ENCODE measurements at regions not wholly inside any gene's neighbourhood (a gene's known extent, or its start where the extent isn't known, plus 50 kb on each side); places are given as distances from the start of the nearest gene placed in this dataset.

GRCh38 chr10:130370721-130371120 lies 234.5 kb downstream of the GLRX3 start:
- CTCF ChIA-PET, result no interaction called here
- no peak overlapping the region for H2AFZ ChIP-seq (replicated peaks; ENCODE audit: low read length, poor library complexity)
- H3K79me1 ChIP-seq (ENCODE audit: low read depth in 1 of 2, low read length in 2 of 2), result no peaks in the 10 kb centered on the region
- no peak overlapping the region for H2AK5ac ChIP-seq (ENCODE audit: low read depth, low read length)
- no peak overlapping the region for H4K8ac ChIP-seq (ENCODE audit: low read depth in 2 of 2, low read length in 2 of 2)
- no peak overlapping the region for H3K18ac ChIP-seq (ENCODE audit: low read depth, low read length)
- no peak overlapping the region for H3K23ac ChIP-seq (ENCODE audit: low read depth, low read length)
- BruUV-seq (replicated peaks), result no TSS peak
- no peak overlapping the region for H4K5ac ChIP-seq (ENCODE audit: low read depth, low read length)
- no peak overlapping the region for H2BK5ac ChIP-seq (ENCODE audit: low read depth, low read length, poor library complexity, severe bottlenecking)
- no peak overlapping the region for H3K4me2 ChIP-seq (ENCODE audit: low read depth, low read length)
- H3K36me3 ChIP-seq (ENCODE audit: control insufficient read depth, insufficient read depth, low read length), result no peaks in the 10 kb centered on the region
- dilution Hi-C loops (cut with HindIII; ENCODE audit: low sequenced_read_pairs, unreplicated experiment) (no loop called here), intact Hi-C loops (cut with micrococcal nuclease) (no loop called here), in situ Hi-C loops (cut with MboI; ENCODE audit: low sequenced_read_pairs) (no loop called here)
- H4K91ac ChIP-seq (ENCODE audit: insufficient read depth, low read depth, low read length), result no peak overlapping the region
- H2BK15ac ChIP-seq (ENCODE audit: low read depth, low read length), result no peak overlapping the region
- POLR2A ChIA-PET (ENCODE audit: unreplicated experiment), result no interaction called here
- H3K27ac ChIP-seq (ENCODE audit: insufficient read depth, low read length), result no peak overlapping the region
- H3K9me1 ChIP-seq (ENCODE audit: insufficient read depth, low read length), result no peaks in the 10 kb centered on the region
- no peak for TF ChIP-seq BHLHE40 (IDR thresholded peaks at IDR 0.05; ENCODE audit: low read depth, low read length)
- TF ChIP-seq, protein P1, sequence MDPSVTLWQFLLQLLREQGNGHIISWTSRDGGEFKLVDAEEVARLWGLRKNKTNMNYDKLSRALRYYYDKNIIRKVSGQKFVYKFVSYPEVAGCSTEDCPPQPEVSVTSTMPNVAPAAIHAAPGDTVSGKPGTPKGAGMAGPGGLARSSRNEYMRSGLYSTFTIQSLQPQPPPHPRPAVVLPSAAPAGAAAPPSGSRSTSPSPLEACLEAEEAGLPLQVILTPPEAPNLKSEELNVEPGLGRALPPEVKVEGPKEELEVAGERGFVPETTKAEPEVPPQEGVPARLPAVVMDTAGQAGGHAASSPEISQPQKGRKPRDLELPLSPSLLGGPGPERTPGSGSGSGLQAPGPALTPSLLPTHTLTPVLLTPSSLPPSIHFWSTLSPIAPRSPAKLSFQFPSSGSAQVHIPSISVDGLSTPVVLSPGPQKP (IDR thresholded peaks at IDR 0.05; ENCODE audit: borderline replicate concordance, low read depth, low read length), result no peak
- no peak for TF ChIP-seq FOS (IDR thresholded peaks at IDR 0.05; ENCODE audit: low read depth, low read length)
- no peak for TF ChIP-seq SMC3 (IDR thresholded peaks at IDR 0.05; ENCODE audit: low read depth, low read length)
- TF ChIP-seq MAZ (IDR thresholded peaks at IDR 0.05; ENCODE audit: borderline replicate concordance, low read depth, low read length), result no peak
- no peak for TF ChIP-seq CHD1 (IDR thresholded peaks at IDR 0.05; ENCODE audit: low read depth, low read length)
- no peak for TF ChIP-seq CTCF (conservative IDR thresholded peaks at IDR 0.05; ENCODE audit: low read depth, low read length)
- TF ChIP-seq RAD21 (IDR thresholded peaks at IDR 0.05; ENCODE audit: low read length), result no peak
- no peak for TF ChIP-seq MAFK (IDR thresholded peaks at IDR 0.05; ENCODE audit: low read depth, low read length)
- WGBS, 2 experiments (ENCODE audit: extremely low coverage in 2 of 2, insufficient read length in 1 of 2), result 40% methylated on average over 2 of the region's 10 CpGs; no CpG with 5 or more reads in 1 of the 2 experiments
- H3K56ac ChIP-seq (ENCODE audit: extremely low read depth, insufficient read depth, low read length), result no peak overlapping the region
- DNase-seq (no peak), ATAC-seq (ENCODE audit: low read depth) (no peak)
- H3K9ac ChIP-seq (ENCODE audit: low read depth, low read length), result no peak overlapping the region
- no peak overlapping the region for H2BK20ac ChIP-seq (ENCODE audit: low read depth, low read length)
- H3K14ac ChIP-seq (replicated peaks; ENCODE audit: low read depth, low read length), result no peak overlapping the region
- peaks cover 45% of the 10 kb centered on the region for H3K9me3 ChIP-seq (ENCODE audit: control insufficient read depth, insufficient read depth, low read length)
- no peak overlapping the region for H2BK120ac ChIP-seq (ENCODE audit: low read depth, low read length)
- H3K4ac ChIP-seq (ENCODE audit: low read depth, low read length), result no peak overlapping the region
- H3K4me1 ChIP-seq (ENCODE audit: control insufficient read depth, insufficient read depth, low read length), result no peaks in the 10 kb centered on the region
- no peak overlapping the region for H3K4me3 ChIP-seq (ENCODE audit: insufficient read depth, low read depth, low read length)
- H4K20me1 ChIP-seq (ENCODE audit: insufficient read depth, low read length), result no peaks in the 10 kb centered on the region
- H3K27me3 ChIP-seq (ENCODE audit: control insufficient read depth, insufficient read depth, low read length), result no peaks in the 10 kb centered on the region
- no peak overlapping the region for H2AK9ac ChIP-seq (replicated peaks; ENCODE audit: low read depth, low read length, poor library complexity)
